Uterus (tissue), 2 donors: ENCODE measurements at regions not wholly inside any gene's neighbourhood (a gene's known extent, or its start where the extent isn't known, plus 50 kb on each side); places are given as distances from the start of the nearest gene placed in this dataset.
"Not testable (repeated sequence)": the region's sequence is repeated elsewhere in the genome, so short reads cannot be mapped to it uniquely, and the experiment has no call there.

Source experiments
- POLR2A ChIP-seq, 2 donors: fragments of 450-650 bp; IDR thresholded peaks; one replicate each; pipeline ENCODE4 v1.6.1; 2016; ENCODE audit warnings: antibody characterized with exemption in 2 of 2, mild to moderate bottlenecking in 1 of 2, moderate library complexity in 1 of 2
- TF ChIP-seq, protein P1 (sequence below), 4 experiments: fragments of 200-600 bp in 2 of 4; fragments of 450-650 bp in 2 of 4; sonication (generic) in 2 of 4; IDR thresholded peaks; one replicate each; pipeline ENCODE4 v1.5.1; 2016 to 2019; ENCODE audit warnings: antibody characterized with exemption in 4 of 4, mild to moderate bottlenecking in 2 of 4, moderate library complexity in 1 of 4

DNA sequence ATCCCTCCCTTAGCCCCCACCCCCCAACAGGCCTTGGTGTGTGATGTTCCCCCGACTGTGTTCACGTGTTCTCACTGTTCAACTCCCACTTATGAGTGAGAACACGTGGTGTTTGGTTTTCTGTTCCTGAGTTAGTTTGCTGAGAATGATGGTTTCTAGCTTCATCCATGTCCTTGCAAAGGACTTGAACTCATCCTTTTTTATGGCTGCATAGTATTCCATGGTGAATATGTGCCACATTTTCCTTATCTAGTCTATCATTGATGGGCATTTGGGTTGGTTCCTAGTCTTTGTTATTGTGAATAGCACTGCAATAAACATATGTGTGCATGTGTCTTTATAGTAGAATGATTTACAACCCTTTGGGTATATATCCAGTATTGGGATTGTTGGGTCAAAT lies 330.4 kb downstream of the OMA1 start:
- TF ChIP-seq, protein P1, sequence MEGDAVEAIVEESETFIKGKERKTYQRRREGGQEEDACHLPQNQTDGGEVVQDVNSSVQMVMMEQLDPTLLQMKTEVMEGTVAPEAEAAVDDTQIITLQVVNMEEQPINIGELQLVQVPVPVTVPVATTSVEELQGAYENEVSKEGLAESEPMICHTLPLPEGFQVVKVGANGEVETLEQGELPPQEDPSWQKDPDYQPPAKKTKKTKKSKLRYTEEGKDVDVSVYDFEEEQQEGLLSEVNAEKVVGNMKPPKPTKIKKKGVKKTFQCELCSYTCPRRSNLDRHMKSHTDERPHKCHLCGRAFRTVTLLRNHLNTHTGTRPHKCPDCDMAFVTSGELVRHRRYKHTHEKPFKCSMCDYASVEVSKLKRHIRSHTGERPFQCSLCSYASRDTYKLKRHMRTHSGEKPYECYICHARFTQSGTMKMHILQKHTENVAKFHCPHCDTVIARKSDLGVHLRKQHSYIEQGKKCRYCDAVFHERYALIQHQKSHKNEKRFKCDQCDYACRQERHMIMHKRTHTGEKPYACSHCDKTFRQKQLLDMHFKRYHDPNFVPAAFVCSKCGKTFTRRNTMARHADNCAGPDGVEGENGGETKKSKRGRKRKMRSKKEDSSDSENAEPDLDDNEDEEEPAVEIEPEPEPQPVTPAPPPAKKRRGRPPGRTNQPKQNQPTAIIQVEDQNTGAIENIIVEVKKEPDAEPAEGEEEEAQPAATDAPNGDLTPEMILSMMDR (IDR thresholded peaks at IDR 0.05) = not testable (repeated sequence)
- TF ChIP-seq POLR2A (IDR thresholded peaks at IDR 0.05) = not testable (repeated sequence)
